ENCODE measurements at regions not wholly inside any gene's neighbourhood (a gene's known extent, or its start where the extent isn't known, plus 50 kb on each side); places are given as distances from the start of the nearest gene placed in this dataset.

- WGBS, 2 experiments (ENCODE audit: insufficient coverage in 1 of 2, insufficient read length in 1 of 2), result 61 to 67% methylated on average over 8 to 12 of the region's 12 CpGs
- H3K4me1 ChIP-seq (ENCODE audit: control insufficient read depth, insufficient read depth, low read length), result peaks cover 2% of the 10 kb centered on the region
- H3K9me3 ChIP-seq (ENCODE audit: control insufficient read depth, low read length), result no peaks in the 10 kb centered on the region
- Mint-ChIP-seq H3K36me3 (ENCODE audit: low read depth) (no peaks in the 10 kb centered on the region), H3K4me1 (peaks cover 4% of the 10 kb centered on the region), H3K4me3 (no peak overlapping the region), H3K9me3 (no peaks in the 10 kb centered on the region), H3K27ac (no peak overlapping the region), H3K27me3 (ENCODE audit: insufficient read depth) (peaks cover 3% of the 10 kb centered on the region)
- H3K4me3 ChIP-seq (ENCODE audit: low read length), result no peak overlapping the region
- peak; percentile 91 for DNase-seq
- no peak overlapping the region for H3K9ac ChIP-seq (ENCODE audit: extremely low read depth, low read length, poor library complexity, severe bottlenecking)
- no peaks in the 10 kb centered on the region for H3K36me3 ChIP-seq (ENCODE audit: control insufficient read depth, insufficient read depth, low read length)
- H3K27me3 ChIP-seq (ENCODE audit: control insufficient read depth, insufficient read depth, low read length, poor library complexity, severe bottlenecking), result peaks cover 8% of the 10 kb centered on the region
- peak; percentile 80 for TF ChIP-seq CTCF (conservative IDR thresholded peaks at IDR 0.05)
- no peak overlapping the region for H3K27ac ChIP-seq (ENCODE audit: low read depth, low read length)
These were observed 1505.1 kb upstream of the SLC10A2 start for GRCh38 chr13:104571161-104571892.

- no peaks in the 10 kb centered on the region for H3K36me3 Mint-ChIP-seq (ENCODE audit: low read depth)
- no peak overlapping the region for H3K4me3 Mint-ChIP-seq
These were observed 1500.9 kb upstream of the SLC10A2 start for GRCh38 chr13:104567114-104567513.

GRCh38 chr13:104565888-104566287, 1499.7 kb upstream of the SLC10A2 start:
- Histone ChIP-seq H3K4me3 (ENCODE audit: low read length) (no peak overlapping the region), H3K9ac (ENCODE audit: extremely low read depth, low read length, poor library complexity, severe bottlenecking) (no peak overlapping the region), H3K27me3 (ENCODE audit: control insufficient read depth, insufficient read depth, low read length, poor library complexity, severe bottlenecking) (no peaks in the 10 kb centered on the region), H3K36me3 (ENCODE audit: control insufficient read depth, insufficient read depth, low read length) (no peaks in the 10 kb centered on the region), H3K9me3 (ENCODE audit: control insufficient read depth, low read length) (no peaks in the 10 kb centered on the region), H3K27ac (ENCODE audit: low read depth, low read length) (no peak overlapping the region), H3K4me1 (ENCODE audit: control insufficient read depth, insufficient read depth, low read length) (no peaks in the 10 kb centered on the region)
- no peaks in the 10 kb centered on the region for H3K27me3 Mint-ChIP-seq (ENCODE audit: insufficient read depth)
- H3K27ac Mint-ChIP-seq, result no peak overlapping the region
- no peaks in the 10 kb centered on the region for H3K9me3 Mint-ChIP-seq
- no peaks in the 10 kb centered on the region for H3K4me1 Mint-ChIP-seq
- WGBS, 2 experiments (ENCODE audit: insufficient coverage in 1 of 2, insufficient read length in 1 of 2), result 89 to 92% methylated on average over 2 to 4 of the region's 4 CpGs
- TF ChIP-seq CTCF (conservative IDR thresholded peaks at IDR 0.05), result no peak
- no peak overlapping the region for H3K4me3 Mint-ChIP-seq
- no peak for DNase-seq
- no peaks in the 10 kb centered on the region for H3K36me3 Mint-ChIP-seq (ENCODE audit: low read depth)

More at GRCh38 chr13:104567114-104567513, 1500.9 kb upstream of the SLC10A2 start:
- Histone ChIP-seq H3K27me3 (ENCODE audit: control insufficient read depth, insufficient read depth, low read length, poor library complexity, severe bottlenecking) (peaks cover 2% of the 10 kb centered on the region), H3K27ac (ENCODE audit: low read depth, low read length) (no peak overlapping the region), H3K4me1 (ENCODE audit: control insufficient read depth, insufficient read depth, low read length) (peaks cover 2% of the 10 kb centered on the region), H3K9ac (ENCODE audit: extremely low read depth, low read length, poor library complexity, severe bottlenecking) (no peak overlapping the region), H3K9me3 (ENCODE audit: control insufficient read depth, low read length) (no peaks in the 10 kb centered on the region), H3K4me3 (ENCODE audit: low read length) (no peak overlapping the region), H3K36me3 (ENCODE audit: control insufficient read depth, insufficient read depth, low read length) (no peaks in the 10 kb centered on the region)
- H3K9me3 Mint-ChIP-seq, result no peaks in the 10 kb centered on the region
- no peak for DNase-seq
- peaks cover 4% of the 10 kb centered on the region for H3K4me1 Mint-ChIP-seq
- no peak overlapping the region for H3K27ac Mint-ChIP-seq
- WGBS, 2 experiments (ENCODE audit: insufficient coverage in 1 of 2, insufficient read length in 1 of 2), result 86 to 99% methylated on average over 3 to 5 of the region's 5 CpGs
- H3K27me3 Mint-ChIP-seq (ENCODE audit: insufficient read depth), result no peaks in the 10 kb centered on the region
- no peak for TF ChIP-seq CTCF (conservative IDR thresholded peaks at IDR 0.05)

Measured in endodermal cell (in vitro differentiated cells).